Stimulated activated CD4-positive, alpha-beta T cell treated with anti-CD3 and anti-CD28 coated beads, TNF-alpha, amount 100 ng/mL, for 1 hour (primary cell): ENCODE measurements at regions not wholly inside any gene's neighbourhood (a gene's known extent, or its start where the extent isn't known, plus 50 kb on each side); places are given as distances from the start of the nearest gene placed in this dataset.

Experiments
- DNase-seq, 3 donors: peaks; one replicate each; pipeline ENCODE4 v3.0.0-alpha.2; 2020; ENCODE audit warnings: low read depth in 3 of 3, low spot score in 1 of 3

DNA sequence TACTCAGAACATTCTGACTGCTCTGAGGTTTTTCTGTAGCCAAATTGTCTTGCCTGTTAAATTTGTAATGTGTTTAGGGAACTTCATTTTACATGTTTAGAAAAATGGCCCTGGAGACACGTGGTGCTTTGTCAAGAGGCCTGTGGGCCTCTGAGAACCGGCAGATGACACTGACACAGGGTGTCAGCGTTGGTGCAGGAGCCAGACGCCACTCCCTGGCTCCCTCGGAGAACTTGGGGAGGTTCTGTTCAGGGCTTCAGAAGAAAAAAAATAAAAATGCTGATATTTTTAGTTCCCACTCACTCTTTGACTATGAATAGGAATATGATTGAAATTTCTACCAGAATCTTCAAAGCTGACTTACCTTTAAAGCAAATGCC is 190.9 kb upstream of the GATB start:
- DNase-seq: no peak

DNA sequence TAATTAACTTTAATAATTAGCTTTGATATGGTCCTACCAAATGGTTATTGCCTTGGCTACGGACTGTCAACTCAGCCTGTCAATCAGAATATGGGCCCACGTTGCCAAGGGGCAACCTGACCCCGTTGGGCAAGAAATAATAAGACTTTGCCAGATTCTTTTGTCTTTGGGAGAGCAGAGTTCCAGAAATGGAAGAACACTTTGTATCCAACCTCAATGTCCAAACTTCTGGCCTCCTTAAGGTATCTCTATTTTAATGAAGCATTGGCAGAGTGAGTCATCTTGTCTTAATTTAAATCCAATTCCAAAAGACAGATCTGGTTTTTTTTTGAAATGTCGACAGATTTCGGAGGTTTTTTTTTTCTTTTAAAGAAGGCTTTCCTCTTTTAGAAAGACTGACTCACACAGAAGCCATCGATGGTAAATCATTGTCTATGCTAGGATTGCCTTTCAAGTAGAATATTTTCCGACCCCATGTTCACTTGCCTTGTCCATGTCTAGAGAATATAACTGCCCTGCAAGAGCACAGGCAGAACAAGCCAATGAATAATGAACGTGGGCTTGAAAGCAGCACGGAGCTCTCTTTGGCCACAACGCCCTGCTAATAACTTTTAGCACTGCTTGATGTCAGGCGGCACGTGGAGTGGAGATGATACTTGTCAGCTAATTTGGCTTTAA is 190.3 kb upstream of the GATB start:
- no peak for DNase-seq

DNA sequence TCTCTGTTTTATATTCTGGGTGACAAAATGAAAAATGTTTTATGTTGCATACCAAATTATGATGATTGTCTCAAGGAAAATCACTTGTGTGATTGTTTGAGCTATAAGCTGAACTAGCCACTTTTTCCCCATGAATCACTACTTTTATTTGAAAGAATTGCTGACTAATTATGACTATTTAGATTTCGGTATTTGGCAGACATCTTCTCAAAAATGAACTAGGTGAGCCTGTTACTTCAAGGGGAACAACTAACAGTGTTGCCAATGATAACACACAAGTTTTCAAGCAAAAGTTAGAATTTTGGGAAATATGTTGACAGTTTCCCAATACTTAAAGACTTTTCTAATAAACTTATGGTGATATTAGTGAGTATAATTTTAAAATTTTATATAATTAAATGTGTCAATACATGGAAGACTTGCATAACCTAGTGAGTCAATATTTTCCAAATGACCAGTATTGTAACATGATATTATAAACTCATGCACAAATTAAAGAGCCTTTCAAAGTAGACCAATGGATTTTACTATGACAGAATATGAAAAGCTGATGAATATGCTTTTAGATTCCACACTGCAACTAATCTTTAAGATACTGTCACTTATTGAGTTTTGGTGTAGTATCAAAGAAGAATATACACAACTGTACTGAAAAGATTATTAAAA is 187.7 kb upstream of the GATB start:
- no peak for DNase-seq

DNA sequence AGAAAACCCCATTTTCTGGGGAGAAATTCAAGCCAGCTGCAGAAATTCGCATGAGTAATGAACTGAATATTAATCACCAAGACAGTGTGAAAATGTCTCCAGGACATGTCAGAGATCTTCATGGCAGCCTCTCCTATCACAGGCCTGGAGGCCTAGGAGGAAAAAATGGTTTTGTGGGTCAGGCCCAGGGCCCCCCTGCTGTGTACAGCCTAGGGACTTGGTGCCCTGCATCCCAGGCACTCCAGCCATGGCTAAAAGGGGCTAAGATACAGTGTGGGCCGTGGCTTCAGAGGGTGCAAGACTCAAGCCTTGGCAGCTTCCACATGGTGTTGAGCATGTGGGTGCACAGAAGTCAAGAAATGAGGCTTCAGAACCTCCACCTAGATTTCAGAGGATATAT is 185.9 kb upstream of the GATB start:
- no peak for DNase-seq

DNA sequence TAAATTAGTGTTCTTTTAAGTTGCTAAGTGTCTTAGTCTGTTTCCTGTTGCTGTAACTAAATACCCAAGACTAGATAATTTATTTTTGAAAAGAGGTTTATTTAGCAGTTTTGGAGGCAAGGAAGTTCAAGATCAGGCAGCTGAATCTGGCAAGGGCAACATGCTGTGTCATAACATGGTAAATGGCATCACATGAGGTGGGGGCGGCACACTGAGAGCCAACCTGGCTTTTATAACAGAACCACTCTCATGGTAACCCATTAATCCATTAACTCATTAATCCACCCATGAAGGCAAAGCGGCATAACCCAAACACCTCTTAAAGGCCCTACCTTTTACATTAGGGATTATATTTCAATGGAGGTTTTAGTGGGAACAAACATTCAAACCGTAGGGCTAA is 182.2 kb upstream of the GATB start:
- no peak for DNase-seq

DNA sequence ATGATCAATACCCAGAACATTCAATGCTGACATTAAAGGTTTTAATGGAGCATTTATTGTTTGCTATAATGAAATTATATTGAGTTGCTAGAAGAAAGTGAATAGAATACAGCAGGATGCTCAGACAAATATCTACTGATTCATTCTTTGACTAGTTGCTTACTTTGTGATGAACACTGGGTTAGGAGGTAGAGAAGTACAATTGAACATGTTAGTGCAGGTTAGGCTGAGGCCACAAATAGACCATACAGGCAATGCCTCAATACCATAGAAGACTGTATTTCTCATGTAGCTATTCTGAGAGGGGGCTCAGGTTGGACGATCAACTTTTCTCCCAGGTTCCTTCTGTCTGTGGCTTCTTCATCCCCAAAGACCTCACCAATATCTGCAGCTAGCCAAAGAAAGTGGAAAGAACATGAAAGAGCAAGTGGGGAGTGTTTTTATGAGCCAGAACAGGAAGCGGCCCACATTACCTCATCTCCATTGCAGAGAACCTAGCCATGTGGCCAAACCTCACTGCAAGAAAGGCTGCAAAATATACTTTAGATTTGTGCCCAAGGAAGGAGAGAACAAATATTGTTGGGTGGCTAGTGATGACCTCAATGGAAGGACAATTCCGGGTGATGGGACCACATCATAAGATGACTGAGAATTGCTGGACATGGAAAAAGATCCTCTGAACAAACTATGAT is 180.3 kb upstream of the GATB start:
- DNase-seq: no peak

DNA sequence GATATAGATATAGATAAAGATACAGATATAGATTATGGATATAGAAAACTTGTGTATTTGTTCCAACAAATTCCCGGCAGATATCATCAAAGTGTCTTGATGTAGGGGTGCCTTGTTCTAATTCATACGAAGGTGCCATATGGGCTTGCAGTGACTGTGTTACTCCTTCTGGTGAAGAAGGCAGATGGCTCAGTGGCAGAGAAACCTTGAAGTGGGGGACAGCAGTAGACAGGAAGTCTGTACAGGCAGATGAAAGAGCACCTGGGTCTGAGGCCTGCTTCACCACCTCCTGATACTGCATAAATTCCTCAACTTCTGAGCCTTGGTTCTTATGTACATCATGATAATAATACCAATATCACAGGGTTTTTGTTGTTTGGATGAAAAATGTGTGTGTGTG is 179.5 kb upstream of the GATB start:
- DNase-seq: no peak

DNA sequence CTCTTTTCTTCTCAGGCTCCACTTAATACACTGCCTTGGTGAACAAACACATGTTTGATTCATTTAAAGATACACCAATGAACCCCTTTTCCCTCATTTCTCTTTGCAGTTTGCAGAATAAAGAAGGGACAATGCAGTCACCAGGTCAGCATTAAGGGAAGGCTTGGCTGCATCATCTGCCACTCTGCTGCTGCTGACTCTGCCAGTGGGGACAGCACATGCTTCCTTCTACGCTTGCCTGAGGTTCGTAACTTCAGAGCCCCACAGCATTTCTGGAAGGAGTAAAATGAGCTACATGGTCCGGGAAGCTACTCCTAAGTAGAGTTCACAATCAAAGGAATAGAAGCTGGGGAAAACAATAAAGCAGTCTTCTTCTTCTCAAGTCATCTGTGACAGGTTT is 178.9 kb upstream of the GATB start:
- no peak for DNase-seq

DNA sequence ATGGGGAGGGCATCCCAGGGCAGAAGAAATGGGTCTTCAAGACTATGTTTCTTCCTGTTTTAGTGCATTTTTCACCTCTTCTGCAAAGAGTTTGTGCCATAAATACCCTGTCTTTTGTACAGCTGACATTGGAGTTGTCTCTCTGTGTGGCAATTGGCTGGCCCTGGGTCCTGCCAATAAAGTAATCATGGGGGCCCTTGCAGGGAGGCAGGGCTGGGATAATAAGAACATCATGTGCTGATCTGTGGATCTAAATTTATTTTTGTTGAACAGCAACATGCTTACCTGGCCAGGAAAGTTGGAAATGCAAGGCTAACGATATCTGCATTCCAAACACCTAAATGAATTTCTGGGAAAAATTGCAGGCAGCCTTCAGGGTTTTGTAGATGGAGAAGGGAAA is 174.6 kb upstream of the GATB start:
- no peak for DNase-seq

DNA sequence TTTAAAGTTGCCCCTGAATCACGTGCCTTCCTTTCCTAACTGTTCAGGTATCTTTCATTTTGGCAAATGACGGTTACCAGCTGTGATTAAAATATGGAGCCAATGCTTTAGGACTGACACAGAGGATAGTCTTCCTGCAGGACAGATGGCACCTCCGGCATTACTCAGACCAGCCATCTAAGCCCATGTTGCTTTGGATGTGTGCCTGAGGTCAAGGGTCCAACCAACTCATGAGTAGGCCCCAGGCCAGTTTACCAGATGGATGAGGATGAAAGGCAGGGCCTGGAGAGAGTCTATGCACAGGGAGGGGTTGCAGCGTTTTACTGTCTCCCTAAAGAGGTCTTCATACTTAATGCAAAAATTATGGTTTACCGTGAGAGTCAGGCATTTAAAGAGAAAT is 174.0 kb upstream of the GATB start:
- no peak for DNase-seq

DNA sequence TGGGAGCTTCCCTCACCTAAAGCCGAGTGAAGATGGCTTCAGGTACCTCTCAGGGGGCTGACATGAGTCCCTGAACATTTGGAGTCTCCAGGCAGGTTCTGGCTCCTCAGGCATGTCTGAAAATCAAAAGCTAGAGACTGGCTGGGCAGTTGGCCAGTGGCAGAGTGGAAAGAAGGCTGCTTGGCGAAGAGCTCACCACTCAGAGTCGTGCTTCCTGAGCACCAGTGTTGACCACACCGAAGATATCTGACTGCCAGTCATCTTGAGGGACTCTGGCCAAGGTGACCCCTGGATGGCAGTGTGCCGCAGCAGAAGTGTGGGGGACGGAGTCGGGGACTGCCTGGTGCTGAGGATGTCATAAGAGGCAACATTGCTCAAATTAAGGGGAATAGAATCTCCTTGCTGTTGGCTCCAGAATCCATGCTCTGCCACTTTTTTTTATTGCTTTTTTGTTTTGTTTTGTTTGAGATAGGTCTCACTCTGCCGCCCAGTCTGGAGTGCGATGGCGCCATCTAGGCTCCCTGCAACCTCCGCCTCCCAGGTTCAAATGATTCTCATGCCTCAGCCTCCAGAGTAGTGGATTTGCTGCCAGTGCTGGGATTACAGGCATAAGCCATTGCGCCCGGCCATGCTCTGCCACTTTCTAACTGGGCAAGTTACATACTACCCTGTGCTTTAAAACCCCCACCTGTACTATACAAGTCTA is 172.5 kb upstream of the GATB start:
- no peak for DNase-seq

DNA sequence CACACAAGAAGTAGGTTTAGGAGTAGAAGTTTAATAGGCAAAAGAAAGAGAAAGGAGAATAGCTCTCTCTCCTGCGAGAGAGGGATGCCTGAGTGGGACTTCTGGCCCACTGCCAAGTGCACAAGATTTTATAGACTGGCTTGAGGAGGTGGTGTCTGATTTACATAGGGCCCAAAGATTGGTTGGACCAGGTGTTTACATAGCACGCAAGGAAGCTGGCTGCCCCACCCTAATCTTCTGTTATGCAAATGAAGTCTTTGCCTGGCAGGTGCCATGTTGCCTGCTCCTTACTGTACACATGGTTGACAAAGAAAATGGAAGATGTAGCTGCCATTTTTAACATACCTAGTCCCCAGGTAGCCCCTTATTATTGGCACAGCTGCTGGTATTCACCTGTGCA is 170.8 kb upstream of the GATB start:
- no peak for DNase-seq

DNA sequence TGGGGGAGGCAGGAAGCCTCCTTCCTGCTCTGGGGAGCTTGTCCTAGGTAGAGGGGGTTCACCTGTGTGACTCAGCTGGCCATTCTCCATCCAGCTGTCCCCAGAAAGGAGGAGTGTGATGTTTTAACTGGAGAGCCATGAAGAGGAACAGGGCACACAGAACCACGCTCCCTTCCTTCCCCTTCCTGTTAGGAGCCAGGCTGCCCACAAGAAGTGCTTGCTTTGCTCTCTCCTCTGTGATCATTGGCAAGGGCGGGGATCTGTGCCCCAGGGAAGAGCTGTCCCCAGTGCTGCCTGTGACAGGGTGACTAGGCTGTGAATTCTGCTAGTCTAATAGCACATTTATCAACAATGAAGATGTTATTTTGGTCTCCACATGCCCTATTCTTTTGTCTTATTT is 169.6 kb upstream of the GATB start:
- no peak for DNase-seq

DNA sequence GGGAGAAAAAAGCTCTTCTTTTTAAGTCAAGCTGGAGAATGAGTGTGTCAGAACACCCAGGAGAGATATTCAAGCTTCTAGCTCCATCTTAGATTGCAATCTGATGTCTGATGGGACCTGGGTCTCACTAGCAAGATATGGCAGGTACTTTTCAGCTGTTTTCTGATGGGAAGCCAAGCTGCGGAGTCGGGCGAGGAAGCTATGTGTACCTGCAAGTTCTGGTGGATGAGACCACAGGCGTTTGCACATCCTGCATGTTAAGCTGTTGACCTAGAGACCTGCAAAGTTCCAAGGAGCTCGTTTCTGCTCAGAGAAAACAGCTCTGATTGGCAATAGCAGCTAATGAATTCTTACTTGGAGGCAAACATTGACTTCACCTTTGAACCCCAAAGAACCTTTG is 167.3 kb upstream of the GATB start:
- no peak for DNase-seq

DNA sequence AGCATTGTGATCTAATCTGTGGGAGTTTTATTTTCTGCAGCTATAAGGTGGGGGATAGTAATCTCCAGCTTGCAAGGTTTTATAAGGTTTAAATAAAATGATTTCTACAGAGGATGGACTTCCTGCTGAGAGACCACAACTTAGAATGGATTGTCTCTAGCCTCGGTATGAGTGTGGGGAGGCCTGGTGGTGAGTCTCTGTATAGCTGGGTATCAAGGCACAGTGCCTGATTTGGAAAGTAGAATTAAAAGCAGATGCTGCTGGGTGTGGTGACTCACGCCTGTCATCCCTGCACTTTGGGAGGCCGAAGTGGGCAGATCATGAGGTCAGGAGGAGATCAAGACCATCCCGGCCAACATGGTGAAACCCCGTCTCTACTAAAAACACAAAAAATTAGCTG is 162.0 kb upstream of the GATB start:
- DNase-seq: no peak

DNA sequence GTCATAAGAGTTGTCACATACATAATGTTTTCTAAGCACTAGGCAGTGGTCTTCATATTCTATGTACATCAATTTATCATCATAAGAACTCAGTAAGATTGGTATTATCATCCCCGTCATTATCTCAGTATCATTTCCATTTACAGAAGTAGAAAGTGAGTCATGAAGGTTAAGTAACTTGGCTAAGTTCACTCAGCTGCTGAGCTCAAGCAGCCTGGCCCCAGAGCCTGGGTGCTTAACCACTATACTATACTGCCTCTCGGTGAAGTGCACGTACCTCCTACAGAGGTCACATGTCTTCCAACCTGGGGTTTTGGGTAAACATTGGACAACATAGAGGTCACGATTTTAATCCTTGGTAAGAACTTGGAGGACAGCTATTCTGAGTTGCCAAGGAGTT is 161.5 kb upstream of the GATB start:
- DNase-seq: no peak

DNA sequence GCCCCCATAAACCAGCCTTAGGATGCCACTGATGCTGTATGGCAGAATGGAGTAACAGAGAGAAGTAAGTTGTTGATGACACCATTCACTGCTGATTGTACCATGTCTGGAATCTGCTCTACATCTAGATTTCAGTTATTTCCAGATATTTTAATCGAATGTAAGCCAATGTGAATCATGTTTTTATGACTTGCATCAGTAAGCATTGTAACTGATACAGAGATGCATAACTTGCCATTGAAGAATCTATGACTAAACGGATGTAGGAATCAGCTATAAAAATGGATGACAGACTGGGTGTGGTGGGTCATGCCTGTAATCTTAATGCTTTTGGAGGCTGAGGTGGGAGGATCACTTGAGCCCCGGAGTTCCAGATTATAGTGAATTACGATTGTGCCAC is 161.0 kb upstream of the GATB start:
- no peak for DNase-seq

DNA sequence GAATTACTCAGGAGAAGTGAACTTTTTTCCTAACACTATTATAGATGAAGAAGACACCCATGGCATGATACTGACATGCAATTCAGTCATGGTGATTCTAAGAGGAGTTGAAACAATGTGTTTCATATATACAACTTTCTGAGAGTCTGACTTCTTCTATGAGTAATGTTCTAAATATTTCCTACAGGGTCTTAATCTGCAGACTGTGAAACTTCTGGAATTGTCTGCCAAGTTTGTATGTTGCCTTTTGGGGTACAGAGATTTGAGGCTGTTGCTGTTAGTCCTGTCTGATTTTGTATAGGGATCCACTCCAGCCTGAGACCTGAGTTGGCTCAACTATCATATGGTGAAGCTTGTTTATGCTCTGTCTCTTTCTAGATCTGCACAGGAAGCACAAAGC is 160.6 kb upstream of the GATB start:
- DNase-seq: no peak

DNA sequence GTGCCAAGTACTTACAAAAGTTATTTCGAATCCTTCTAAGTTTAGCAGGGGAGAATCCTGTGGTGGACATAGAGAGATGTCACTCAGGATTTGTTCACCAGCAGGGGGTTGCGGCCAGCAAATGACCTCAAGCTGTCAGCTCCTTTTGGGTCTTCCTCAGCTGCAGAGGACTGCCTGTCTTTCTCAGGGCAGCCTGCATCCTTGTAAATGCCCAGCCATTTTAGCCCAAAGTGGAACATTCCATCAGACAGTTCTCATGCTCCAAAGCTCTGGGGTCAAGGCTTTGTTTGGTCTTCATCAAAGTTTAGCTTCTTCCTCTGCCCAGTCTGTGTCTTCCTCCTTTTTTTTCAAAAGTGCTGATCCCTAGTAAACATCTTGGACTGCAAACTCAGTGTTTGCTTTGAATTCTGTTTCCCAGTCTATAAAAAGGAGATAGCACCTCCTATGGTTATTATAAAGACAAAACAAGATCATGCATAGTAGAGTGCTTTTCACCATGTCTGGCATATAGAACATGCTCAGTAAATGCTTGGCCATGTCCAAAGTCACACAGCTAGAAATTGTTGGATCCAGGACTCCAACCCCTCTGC is 156.4 kb upstream of the GATB start:
- DNase-seq: no peak

DNA sequence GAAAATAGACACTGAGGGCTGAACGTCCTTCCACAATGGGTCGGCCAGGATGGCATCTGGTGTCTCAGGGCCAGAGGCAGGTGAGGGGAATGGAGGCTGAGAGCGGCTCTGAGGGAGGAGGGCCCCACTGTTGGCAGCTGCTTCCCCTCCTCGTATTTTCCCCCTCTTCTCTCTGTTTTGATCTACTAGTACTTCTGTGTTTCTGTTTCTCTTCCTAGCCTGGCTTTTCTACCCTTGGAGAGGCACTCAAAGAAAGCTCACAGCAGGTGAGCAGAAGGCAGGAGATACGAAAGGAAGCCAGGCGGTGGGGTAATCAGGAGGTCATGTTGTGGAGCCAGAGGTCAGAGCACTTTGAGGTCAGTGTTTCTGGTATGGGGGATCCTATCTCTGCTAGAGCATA is 151.8 kb upstream of the GATB start:
- DNase-seq: no peak

DNA sequence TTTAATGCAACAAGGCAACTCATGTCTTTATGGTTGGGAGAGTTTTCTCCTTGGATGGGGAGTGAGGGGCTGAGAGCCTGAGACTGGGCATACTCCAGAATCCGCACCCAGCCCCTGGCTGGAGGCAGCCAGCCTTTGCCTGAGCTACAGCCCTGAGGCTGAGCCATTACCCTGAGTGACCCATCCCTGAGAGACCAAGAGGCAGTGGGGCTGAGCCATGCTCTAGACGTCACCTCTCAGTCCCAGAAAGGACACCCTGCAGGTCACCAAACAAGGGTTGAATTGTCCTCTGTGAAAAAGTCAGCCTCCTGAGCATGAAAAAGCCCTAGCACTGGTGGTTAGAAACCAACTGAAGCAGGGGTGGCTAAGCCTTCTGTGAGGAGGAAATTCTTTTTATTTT is 151.2 kb upstream of the GATB start:
- DNase-seq: no peak
